ENCODE measurements at regions not wholly inside any gene's neighbourhood (a gene's known extent, or its start where the extent isn't known, plus 50 kb on each side); places are given as distances from the start of the nearest gene placed in this dataset.

DNA sequence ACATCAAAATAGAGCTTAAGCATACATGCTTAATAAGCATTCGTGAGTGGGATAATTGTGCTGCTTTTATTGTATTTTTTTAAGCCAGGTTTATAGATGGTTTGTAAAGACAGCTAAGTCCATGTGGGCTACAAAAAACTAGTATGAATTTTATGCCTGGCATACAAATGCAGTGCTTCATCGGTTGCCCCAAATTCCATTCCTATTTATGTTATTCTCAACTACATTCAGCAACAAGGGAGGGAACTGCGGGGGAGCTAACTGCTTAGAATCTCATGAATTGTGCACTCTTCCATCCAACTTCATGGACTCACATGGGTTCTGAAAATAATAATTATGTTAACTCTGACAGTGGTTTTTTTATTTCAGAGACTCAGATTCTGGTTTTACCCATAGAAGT is 199.2 kb downstream of the FAM170A start:
- H4K20me1 ChIP-seq (ENCODE audit: insufficient read depth, low read length) = no peaks in the 10 kb centered on the region
- no peak overlapping the region for H3K9ac ChIP-seq (ENCODE audit: insufficient read depth, low read depth, low read length)
- no peak overlapping the region for H2AFZ ChIP-seq (ENCODE audit: low read length)
- H3K4me2 ChIP-seq (ENCODE audit: low read depth, low read length) = no peak overlapping the region
- ChIA-PET CTCF (ENCODE audit: low intra/inter-chr PET ratio, low total read pairs) (no interaction called here), POLR2A (no interaction called here)
- no peaks in the 10 kb centered on the region for H3K9me3 ChIP-seq (ENCODE audit: low read length)
- BruUV-seq (replicated peaks) = no TSS peak
- FAIRE-seq (no peak), DNase-seq (ENCODE audit: low spot score) (no peak), ATAC-seq (no peak)
- intact Hi-C loops (cut with micrococcal nuclease; ENCODE audit: unreplicated experiment) = no loop called here
- H3K36me3 ChIP-seq (replicated peaks in 1 of 2; ENCODE audit: control insufficient read depth in 1 of 2, insufficient read depth in 2 of 2, low read length in 2 of 2) = no peaks in the 10 kb centered on the region
- no peaks in the 10 kb centered on the region; a peak in 1 of 5 replicates for H3K27me3 ChIP-seq (ENCODE audit: control insufficient read depth in 1 of 2, insufficient read depth in 2 of 2, low read length in 2 of 2)
- no peaks in the 10 kb centered on the region for H3K4me1 ChIP-seq (ENCODE audit: insufficient read depth, low read length)
- TF ChIP-seq SOX5 (CRISPR knock-in tag; IDR thresholded peaks at IDR 0.05; ENCODE audit: borderline replicate concordance) (no peak), ZFAT (CRISPR knock-in tag; conservative IDR thresholded peaks at IDR 0.05) (no peak), POGK (CRISPR knock-in tag; conservative IDR thresholded peaks at IDR 0.05) (no peak), ZNF503 (CRISPR knock-in tag; IDR thresholded peaks at IDR 0.05) (no peak), ZNF331 (CRISPR knock-in tag; IDR thresholded peaks at IDR 0.05) (no peak), TCF7L2 (IDR thresholded peaks at IDR 0.05; ENCODE audit: low read depth, low read length) (no peak), ZNF276 (CRISPR knock-in tag; IDR thresholded peaks at IDR 0.05; ENCODE audit: low read depth) (no peak), TFE3 (CRISPR knock-in tag; IDR thresholded peaks at IDR 0.05) (no peak), STAT5B (CRISPR knock-in tag; IDR thresholded peaks at IDR 0.05) (no peak), ZBTB10 (CRISPR knock-in tag; IDR thresholded peaks at IDR 0.05; ENCODE audit: borderline replicate concordance) (no peak), HNF4A (CRISPR knock-in tag; IDR thresholded peaks at IDR 0.05) (no peak), GFI1 (CRISPR knock-in tag; IDR thresholded peaks at IDR 0.05; ENCODE audit: borderline replicate concordance) (no peak)
- TF ChIP-seq, protein P1, sequence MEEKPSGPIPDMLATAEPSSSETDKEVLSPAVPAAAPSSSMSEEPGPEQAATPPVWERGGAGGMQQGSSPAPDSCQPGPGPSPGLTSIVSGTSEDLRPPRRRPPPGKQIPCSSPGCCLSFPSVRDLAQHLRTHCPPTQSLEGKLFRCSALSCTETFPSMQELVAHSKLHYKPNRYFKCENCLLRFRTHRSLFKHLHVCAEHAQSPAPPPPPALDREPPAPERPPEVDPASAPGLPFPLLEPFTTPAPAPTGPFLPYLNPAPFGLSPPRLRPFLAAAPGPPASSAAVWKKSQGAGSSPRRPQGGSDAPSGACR (CRISPR knock-in tag; IDR thresholded peaks at IDR 0.05) = no peak
- no peaks in the 10 kb centered on the region for H3K79me2 ChIP-seq (ENCODE audit: insufficient read depth, low read length)
- no peak overlapping the region for H3K4me3 ChIP-seq (replicated peaks in 1 of 3; ENCODE audit: insufficient read depth in 1 of 3, low read depth in 2 of 3, low read length in 3 of 3)
- WGBS (ENCODE audit: low lambda C conversion rate) = 0% methylated on average over 3 of the region's 3 CpGs
- in situ Hi-C loops (cut with HindIII; ENCODE audit: extremely low pct_ligation_motif_present, low pct_unique_long_range_greater_than_20kb) = no loop called here
- no peak overlapping the region for H3K27ac ChIP-seq (ENCODE audit: extremely low read length, insufficient read depth, low read length)

Measured in HepG2 (cell line).